ENCODE measurements at regions not wholly inside any gene's neighbourhood (a gene's known extent, or its start where the extent isn't known, plus 50 kb on each side); places are given as distances from the start of the nearest gene placed in this dataset.
"Not testable (repeated sequence)": the region's sequence is repeated elsewhere in the genome, so short reads cannot be mapped to it uniquely, and the experiment has no call there.

GRCh38 chr12:131520553-131520952 is 190.3 kb upstream of the SFSWAP start:
- DNase-seq (ENCODE audit: low read depth): not testable (repeated sequence)

GRCh38 chr12:131521326-131521725 is 189.6 kb upstream of the SFSWAP start:
- DNase-seq (ENCODE audit: low read depth): no peak

GRCh38 chr12:131525795-131526508 is 184.9 kb upstream of the SFSWAP start:
- DNase-seq (ENCODE audit: low read depth): no peak

GRCh38 chr12:131527092-131527491 is 183.8 kb upstream of the SFSWAP start:
- DNase-seq (ENCODE audit: low read depth): no peak

- no peak for DNase-seq (ENCODE audit: low read depth)
Measured at GRCh38 chr12:131527736-131528135, 183.2 kb upstream of the SFSWAP start.

- no peak for DNase-seq (ENCODE audit: low read depth)
Measured at GRCh38 chr12:131528144-131528543, 182.7 kb upstream of the SFSWAP start.

GRCh38 chr12:131528667-131529066 is 182.2 kb upstream of the SFSWAP start:
- DNase-seq (ENCODE audit: low read depth): no peak

- DNase-seq (ENCODE audit: low read depth): no peak
Measured at GRCh38 chr12:131529196-131530040, 181.5 kb upstream of the SFSWAP start.

GRCh38 chr12:131530041-131530332 is 180.9 kb upstream of the SFSWAP start:
- DNase-seq (ENCODE audit: low read depth): no peak

- no peak for DNase-seq (ENCODE audit: low read depth)
Measured at GRCh38 chr12:131530422-131530821, 180.5 kb upstream of the SFSWAP start.

GRCh38 chr12:131533139-131533538 is 177.8 kb upstream of the SFSWAP start:
- no peak for DNase-seq (ENCODE audit: low read depth)

- no peak for DNase-seq (ENCODE audit: low read depth)
Measured at GRCh38 chr12:131535779-131536178, 175.1 kb upstream of the SFSWAP start.

GRCh38 chr12:131536337-131536736 is 174.6 kb upstream of the SFSWAP start:
- DNase-seq (ENCODE audit: low read depth): no peak

- no peak for DNase-seq (ENCODE audit: low read depth)
Measured at GRCh38 chr12:131536766-131537165, 174.1 kb upstream of the SFSWAP start.

- no peak for DNase-seq (ENCODE audit: low read depth)
Measured at GRCh38 chr12:131537267-131537958, 173.5 kb upstream of the SFSWAP start.

GRCh38 chr12:131539381-131539780 is 171.5 kb upstream of the SFSWAP start:
- no peak for DNase-seq (ENCODE audit: low read depth)

GRCh38 chr12:131540138-131540623 is 170.7 kb upstream of the SFSWAP start:
- no peak for DNase-seq (ENCODE audit: low read depth)

- not testable (repeated sequence) for DNase-seq (ENCODE audit: low read depth)
Measured at GRCh38 chr12:131541512-131541911, 169.4 kb upstream of the SFSWAP start.

- DNase-seq (ENCODE audit: low read depth): no peak
Measured at GRCh38 chr12:131542351-131542750, 168.5 kb upstream of the SFSWAP start.

- DNase-seq (ENCODE audit: low read depth): no peak
Measured at GRCh38 chr12:131543040-131543439, 167.8 kb upstream of the SFSWAP start.

- no peak for DNase-seq (ENCODE audit: low read depth)
Measured at GRCh38 chr12:131547555-131547954, 163.3 kb upstream of the SFSWAP start.

- no peak for DNase-seq (ENCODE audit: low read depth)
Measured at GRCh38 chr12:131550121-131550520, 160.8 kb upstream of the SFSWAP start.
